ENCODE measurements at regions not wholly inside any gene's neighbourhood (a gene's known extent, or its start where the extent isn't known, plus 50 kb on each side); places are given as distances from the start of the nearest gene placed in this dataset.

DNA sequence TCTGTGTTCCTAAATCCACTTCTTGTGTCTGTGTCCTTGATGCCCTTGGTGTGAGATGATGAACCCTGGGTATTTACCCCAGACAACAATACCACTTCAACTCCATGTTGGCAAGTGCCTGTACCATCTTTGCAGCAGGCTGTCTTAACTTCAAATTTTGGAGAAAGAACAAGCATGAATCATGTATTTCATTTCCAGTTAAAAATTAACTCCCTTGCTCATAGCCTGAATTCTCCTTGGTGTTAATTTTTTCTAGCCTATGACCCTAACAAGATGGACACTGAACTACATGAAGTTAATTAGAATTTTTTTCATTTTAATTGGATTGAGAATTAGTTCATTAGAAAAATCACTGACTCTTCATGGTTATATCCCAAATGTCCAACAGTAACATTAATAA lies 267.8 kb upstream of the INTU start:
- TF ChIP-seq, protein P1, sequence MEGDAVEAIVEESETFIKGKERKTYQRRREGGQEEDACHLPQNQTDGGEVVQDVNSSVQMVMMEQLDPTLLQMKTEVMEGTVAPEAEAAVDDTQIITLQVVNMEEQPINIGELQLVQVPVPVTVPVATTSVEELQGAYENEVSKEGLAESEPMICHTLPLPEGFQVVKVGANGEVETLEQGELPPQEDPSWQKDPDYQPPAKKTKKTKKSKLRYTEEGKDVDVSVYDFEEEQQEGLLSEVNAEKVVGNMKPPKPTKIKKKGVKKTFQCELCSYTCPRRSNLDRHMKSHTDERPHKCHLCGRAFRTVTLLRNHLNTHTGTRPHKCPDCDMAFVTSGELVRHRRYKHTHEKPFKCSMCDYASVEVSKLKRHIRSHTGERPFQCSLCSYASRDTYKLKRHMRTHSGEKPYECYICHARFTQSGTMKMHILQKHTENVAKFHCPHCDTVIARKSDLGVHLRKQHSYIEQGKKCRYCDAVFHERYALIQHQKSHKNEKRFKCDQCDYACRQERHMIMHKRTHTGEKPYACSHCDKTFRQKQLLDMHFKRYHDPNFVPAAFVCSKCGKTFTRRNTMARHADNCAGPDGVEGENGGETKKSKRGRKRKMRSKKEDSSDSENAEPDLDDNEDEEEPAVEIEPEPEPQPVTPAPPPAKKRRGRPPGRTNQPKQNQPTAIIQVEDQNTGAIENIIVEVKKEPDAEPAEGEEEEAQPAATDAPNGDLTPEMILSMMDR (IDR thresholded peaks at IDR 0.05): no peak
- no peak for TF ChIP-seq POLR2A (IDR thresholded peaks at IDR 0.05)
